ENCODE measurements at regions not wholly inside any gene's neighbourhood (a gene's known extent, or its start where the extent isn't known, plus 50 kb on each side); places are given as distances from the start of the nearest gene placed in this dataset.

- no peaks in the 10 kb centered on the region for H3K9me1 ChIP-seq (ENCODE audit: insufficient read depth, low read length)
- H2BK5ac ChIP-seq (ENCODE audit: low read depth, low read length, poor library complexity, severe bottlenecking): no peak overlapping the region
- no peak overlapping the region for H4K8ac ChIP-seq (ENCODE audit: low read depth in 2 of 2, low read length in 2 of 2)
- no peak overlapping the region for H3K56ac ChIP-seq (ENCODE audit: extremely low read depth, insufficient read depth, low read length)
- no TSS peak for BruUV-seq (replicated peaks)
- H2AFZ ChIP-seq (replicated peaks; ENCODE audit: low read length, poor library complexity): no peak overlapping the region
- H4K91ac ChIP-seq (ENCODE audit: insufficient read depth, low read depth, low read length): no peak overlapping the region
- H3K9me3 ChIP-seq (ENCODE audit: control insufficient read depth, insufficient read depth, low read length): peaks cover 39% of the 10 kb centered on the region
- TF ChIP-seq MAZ (IDR thresholded peaks at IDR 0.05; ENCODE audit: borderline replicate concordance, low read depth, low read length) (no peak), RCOR1 (IDR thresholded peaks at IDR 0.05; ENCODE audit: insufficient replicate concordance, low read length) (no peak), SMC3 (IDR thresholded peaks at IDR 0.05; ENCODE audit: low read depth, low read length) (no peak), USF2 (IDR thresholded peaks at IDR 0.05; ENCODE audit: low read depth, low read length) (no peak), ELK1 (IDR thresholded peaks at IDR 0.05; ENCODE audit: borderline replicate concordance, low read depth, low read length) (no peak), BHLHE40 (IDR thresholded peaks at IDR 0.05; ENCODE audit: low read depth, low read length) (no peak), CHD1 (IDR thresholded peaks at IDR 0.05; ENCODE audit: low read depth, low read length) (no peak), MXI1 (IDR thresholded peaks at IDR 0.05; ENCODE audit: borderline replicate concordance, low read depth, low read length) (no peak)
- ChIA-PET CTCF (no interaction called here), POLR2A (ENCODE audit: unreplicated experiment) (no interaction called here)
- in situ Hi-C loops (cut with MboI; ENCODE audit: low sequenced_read_pairs): no loop called here
- H3K27me3 ChIP-seq (ENCODE audit: control insufficient read depth, insufficient read depth, low read length): no peaks in the 10 kb centered on the region
- no peak overlapping the region for H3K4ac ChIP-seq (ENCODE audit: low read depth, low read length)
- H3K4me2 ChIP-seq (ENCODE audit: low read depth, low read length): no peak overlapping the region
- H3K79me1 ChIP-seq (ENCODE audit: low read depth in 1 of 2, low read length in 2 of 2): no peaks in the 10 kb centered on the region
- H3K4me1 ChIP-seq (ENCODE audit: control insufficient read depth, insufficient read depth, low read length): no peaks in the 10 kb centered on the region
- no peak overlapping the region for H2AK9ac ChIP-seq (replicated peaks; ENCODE audit: low read depth, low read length, poor library complexity)
- H2AK5ac ChIP-seq (ENCODE audit: low read depth, low read length): no peak overlapping the region
- no peak for ATAC-seq (ENCODE audit: low read depth)
- no peaks in the 10 kb centered on the region for H4K20me1 ChIP-seq (ENCODE audit: insufficient read depth, low read length)
- H2BK15ac ChIP-seq (ENCODE audit: low read depth, low read length): no peak overlapping the region
- H3K14ac ChIP-seq (replicated peaks; ENCODE audit: low read depth, low read length): no peak overlapping the region
- dilution Hi-C loops (cut with HindIII; ENCODE audit: low sequenced_read_pairs, unreplicated experiment): no loop called here
- WGBS, 2 experiments (ENCODE audit: extremely low coverage in 2 of 2, insufficient read length in 1 of 2): no CpG with 5 or more reads among the region's 3 CpGs
- H3K9ac ChIP-seq (ENCODE audit: low read depth, low read length): no peak overlapping the region
- no peak overlapping the region for H3K18ac ChIP-seq (ENCODE audit: low read depth, low read length)
- no peak for DNase-seq
- H4K5ac ChIP-seq (ENCODE audit: low read depth, low read length): no peak overlapping the region
- H3K4me3 ChIP-seq (ENCODE audit: insufficient read depth, low read depth, low read length): no peak overlapping the region
- H3K36me3 ChIP-seq (ENCODE audit: control insufficient read depth, insufficient read depth, low read length): no peaks in the 10 kb centered on the region
- no peak overlapping the region for H2BK120ac ChIP-seq (ENCODE audit: low read depth, low read length)
- H3K23ac ChIP-seq (ENCODE audit: low read depth, low read length): no peak overlapping the region
- intact Hi-C loops (cut with micrococcal nuclease): no loop called here
- no peak overlapping the region for H3K27ac ChIP-seq (ENCODE audit: insufficient read depth, low read length)
- H2BK20ac ChIP-seq (ENCODE audit: low read depth, low read length): no peak overlapping the region
These were observed 286.0 kb downstream of the MYCN start for GRCh38 chr2:16226381-16226780.

Measured in IMR-90 (cell line).